ENCODE measurements at regions not wholly inside any gene's neighbourhood (a gene's known extent, or its start where the extent isn't known, plus 50 kb on each side); places are given as distances from the start of the nearest gene placed in this dataset.

DNA sequence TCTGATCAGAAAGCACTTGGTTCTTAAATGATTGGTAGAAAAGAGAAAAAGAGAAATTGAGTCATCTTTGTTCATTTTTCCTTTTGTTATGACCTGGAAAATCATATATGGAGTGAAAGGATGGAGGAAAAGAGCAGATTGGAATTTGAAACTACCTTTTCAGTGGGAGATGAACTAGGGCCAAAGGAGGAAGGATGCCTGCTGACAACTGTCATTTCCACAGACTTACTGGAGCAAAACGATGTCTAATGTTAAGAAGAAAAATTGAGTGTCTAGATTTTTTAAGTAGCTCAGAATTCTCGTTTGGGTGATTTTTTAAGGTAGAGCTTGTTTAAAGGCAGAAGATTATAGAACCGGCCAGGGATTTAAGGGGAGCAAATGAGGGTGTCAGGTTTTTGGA, 144.6 kb upstream of the KCNIP4 start (continued):
- TF ChIP-seq, protein P1, sequence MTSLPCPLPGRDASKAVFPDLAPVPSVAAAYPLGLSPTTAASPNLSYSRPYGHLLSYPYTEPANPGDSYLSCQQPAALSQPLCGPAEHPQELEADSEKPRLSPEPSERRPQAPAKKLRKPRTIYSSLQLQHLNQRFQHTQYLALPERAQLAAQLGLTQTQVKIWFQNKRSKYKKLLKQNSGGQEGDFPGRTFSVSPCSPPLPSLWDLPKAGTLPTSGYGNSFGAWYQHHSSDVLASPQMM (CRISPR knock-in tag; IDR thresholded peaks at IDR 0.05): no peak
- TF ChIP-seq MIER1 (IDR thresholded peaks at IDR 0.05; ENCODE audit: low read depth): no peak
- TF ChIP-seq, protein P2, sequence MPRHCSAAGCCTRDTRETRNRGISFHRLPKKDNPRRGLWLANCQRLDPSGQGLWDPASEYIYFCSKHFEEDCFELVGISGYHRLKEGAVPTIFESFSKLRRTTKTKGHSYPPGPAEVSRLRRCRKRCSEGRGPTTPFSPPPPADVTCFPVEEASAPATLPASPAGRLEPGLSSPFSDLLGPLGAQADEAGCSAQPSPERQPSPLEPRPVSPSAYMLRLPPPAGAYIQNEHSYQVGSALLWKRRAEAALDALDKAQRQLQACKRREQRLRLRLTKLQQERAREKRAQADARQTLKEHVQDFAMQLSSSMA (CRISPR knock-in tag; IDR thresholded peaks at IDR 0.05): no peak
- no peak for TF ChIP-seq ARID2 (IDR thresholded peaks at IDR 0.05)

DNA sequence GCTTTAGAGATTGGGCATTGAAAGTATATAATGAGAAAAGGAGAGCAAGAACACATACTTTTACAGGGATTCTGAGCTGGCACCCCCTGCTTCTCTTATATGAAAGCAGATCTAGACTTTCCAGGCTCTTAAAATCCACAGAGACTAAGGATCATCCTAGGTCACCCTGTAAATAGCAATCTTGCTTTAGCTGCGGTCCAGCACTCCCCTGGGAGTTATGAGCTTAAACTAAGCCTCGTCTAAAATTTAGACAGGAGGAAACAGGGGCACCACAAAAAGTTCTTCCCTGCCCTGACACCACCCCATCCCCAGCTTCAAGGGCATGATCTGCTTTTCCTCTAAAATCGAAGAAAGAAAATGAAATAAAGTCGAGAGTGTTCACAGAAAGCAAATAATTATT, 143.3 kb upstream of the KCNIP4 start:
- in situ Hi-C loops (cut with MboI): no loop called here
- intact Hi-C loops (cut with micrococcal nuclease): no loop called here
- Histone ChIP-seq H3K79me2 (ENCODE audit: control insufficient read depth, insufficient read depth, low read length) (no peaks in the 10 kb centered on the region), H3K27ac (ENCODE audit: extremely low read depth, low read depth, low read length) (no peak overlapping the region), H3K4me3 (no peak overlapping the region), H3K9me1 (ENCODE audit: control insufficient read depth, insufficient read depth, low read length) (no peaks in the 10 kb centered on the region), H3K36me3 (ENCODE audit: control insufficient read depth, insufficient read depth, low read length) (no peaks in the 10 kb centered on the region), H4K20me1 (replicated peaks; ENCODE audit: control insufficient read depth, insufficient read depth, low read length) (no peaks in the 10 kb centered on the region), H3K9me3 (replicated peaks; ENCODE audit: control insufficient read depth, insufficient read depth, low read depth, low read length) (no peaks in the 10 kb centered on the region), H3K4me2 (ENCODE audit: insufficient read depth, low read length) (no peak overlapping the region), H3K4me1 (replicated peaks in 1 of 2; ENCODE audit: control insufficient read depth in 2 of 2, insufficient read depth in 2 of 2, low read length in 2 of 2) (no peaks in the 10 kb centered on the region), H3K9ac (ENCODE audit: insufficient read depth in 1 of 2, low read depth in 2 of 2, low read length in 2 of 2) (no peak overlapping the region), H2AFZ (ENCODE audit: low read depth, low read length) (no peak overlapping the region), H3K27me3 (ENCODE audit: control insufficient read depth in 2 of 2, insufficient read depth in 2 of 2, low read length in 2 of 2) (no peaks in the 10 kb centered on the region)
- 0% methylated on average over 4 of the region's 4 CpGs for WGBS (ENCODE audit: insufficient coverage, low coverage, missing lambda C conversion rate)
- no peak for FAIRE-seq
- TF ChIP-seq TAF7 (tag; IDR thresholded peaks at IDR 0.05) (no peak), XRCC5 (IDR thresholded peaks at IDR 0.05; ENCODE audit: low read depth, low read length) (no peak), CEBPB (tag; IDR thresholded peaks at IDR 0.05) (no peak), CCNT2 (IDR thresholded peaks at IDR 0.05; ENCODE audit: borderline replicate concordance, extremely low read depth, insufficient read length, low read depth, low read length) (no peak)
- TF ChIP-seq, protein P3, sequence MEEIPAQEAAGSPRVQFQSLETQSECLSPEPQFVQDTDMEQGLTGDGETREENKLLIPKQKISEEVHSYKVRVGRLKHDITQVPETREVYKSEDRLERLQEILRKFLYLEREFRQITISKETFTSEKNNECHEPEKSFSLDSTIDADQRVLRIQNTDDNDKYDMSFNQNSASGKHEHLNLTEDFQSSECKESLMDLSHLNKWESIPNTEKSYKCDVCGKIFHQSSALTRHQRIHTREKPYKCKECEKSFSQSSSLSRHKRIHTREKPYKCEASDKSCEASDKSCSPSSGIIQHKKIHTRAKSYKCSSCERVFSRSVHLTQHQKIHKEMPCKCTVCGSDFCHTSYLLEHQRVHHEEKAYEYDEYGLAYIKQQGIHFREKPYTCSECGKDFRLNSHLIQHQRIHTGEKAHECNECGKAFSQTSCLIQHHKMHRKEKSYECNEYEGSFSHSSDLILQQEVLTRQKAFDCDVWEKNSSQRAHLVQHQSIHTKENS (CRISPR knock-in tag; IDR thresholded peaks at IDR 0.05): no peak
- DNase-seq (ENCODE audit: extremely low read depth in 1 of 4, low spot score in 3 of 4): no peak
- ATAC-seq: no peak
- POLR2A ChIA-PET: no interaction called here
- CTCF ChIA-PET (ENCODE audit: low intra/inter-chr PET ratio): no interaction called here
- no TSS peak for BruUV-seq (replicated peaks)

Measured in K562 (cell line).